Lower leg skin (tissue), 3 donors: ENCODE measurements at regions not wholly inside any gene's neighbourhood (a gene's known extent, or its start where the extent isn't known, plus 50 kb on each side); places are given as distances from the start of the nearest gene placed in this dataset.

Experiments used
- CTCF ChIP-seq, 3 donors: fragments of 450-650 bp; IDR thresholded peaks; one replicate each; pipeline ENCODE4 v1.5.1; 2016; ENCODE audit warnings: antibody characterized with exemption in 3 of 3, mild to moderate bottlenecking in 3 of 3, moderate library complexity in 2 of 3
- POLR2A ChIP-seq, 2 donors: fragments of 450-650 bp; IDR thresholded peaks; one replicate each; pipeline ENCODE4 v1.6.1; 2016 to 2017; ENCODE audit warnings: antibody characterized with exemption in 2 of 2, mild to moderate bottlenecking in 1 of 2, moderate library complexity in 1 of 2

- TF ChIP-seq CTCF (IDR thresholded peaks at IDR 0.05) = no peak
- TF ChIP-seq POLR2A (IDR thresholded peaks at IDR 0.05) = no peak
Measured at GRCh38 chr20:48329676-48330664, 497.8 kb downstream of the PREX1 start.
